ENCODE measurements at regions not wholly inside any gene's neighbourhood (a gene's known extent, or its start where the extent isn't known, plus 50 kb on each side); places are given as distances from the start of the nearest gene placed in this dataset.

GRCh38 chr1:30294508-30294907 is 428.9 kb downstream of the MATN1 start:
- TF ChIP-seq CTCF (IDR thresholded peaks at IDR 0.05) (no peak), POLR2A (IDR thresholded peaks at IDR 0.05) (no peak)
